ENCODE measurements at regions not wholly inside any gene's neighbourhood (a gene's known extent, or its start where the extent isn't known, plus 50 kb on each side); places are given as distances from the start of the nearest gene placed in this dataset.

- Histone ChIP-seq H3K27ac (ENCODE audit: low read length) (peak overlapping the region; percentile 20), H3K9me3 (replicated peaks; ENCODE audit: control insufficient read depth, low read depth, low read length) (no peaks in the 10 kb centered on the region), H3K4me3 (ENCODE audit: low read length) (no peak overlapping the region), H3K4me1 (ENCODE audit: control insufficient read depth, insufficient read depth, low read length) (peaks cover 16% of the 10 kb centered on the region), H3K36me3 (ENCODE audit: control insufficient read depth, insufficient read depth, low read length) (no peaks in the 10 kb centered on the region), H3K27me3 (ENCODE audit: control insufficient read depth, insufficient read depth, low read length) (no peaks in the 10 kb centered on the region)
- 40% methylated on average over 3 of the region's 8 CpGs for WGBS (ENCODE audit: insufficient coverage)
- DNase-seq, result peak; percentile 60
Observed at GRCh38 chr15:94080416-94080815, 150.9 kb upstream of the MCTP2 start.

DNA sequence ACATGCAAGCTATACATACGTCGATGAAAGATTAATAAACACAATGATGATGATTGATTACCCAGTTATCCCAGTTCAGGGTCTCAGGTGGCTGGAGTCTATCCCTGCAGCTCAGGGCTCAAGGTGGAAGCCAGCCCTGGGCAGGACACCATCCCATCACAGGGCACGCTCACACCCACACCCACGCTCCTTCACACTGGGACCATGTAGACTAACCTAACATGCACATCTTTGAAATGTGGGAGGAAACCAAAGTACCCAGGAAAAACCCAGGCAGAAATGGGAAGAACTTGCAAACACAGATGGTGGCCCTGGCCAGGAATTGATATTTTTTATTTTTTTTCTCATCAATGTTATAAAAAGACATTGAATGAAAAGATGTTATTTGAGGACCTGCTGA, 151.4 kb upstream of the MCTP2 start:
- H3K4me1 ChIP-seq (ENCODE audit: control insufficient read depth, insufficient read depth, low read length), result peaks cover 20% of the 10 kb centered on the region
- no peak for DNase-seq
- H3K36me3 ChIP-seq (ENCODE audit: control insufficient read depth, insufficient read depth, low read length), result no peaks in the 10 kb centered on the region
- WGBS (ENCODE audit: insufficient coverage), result 80% methylated on average over 1 of the region's 4 CpGs
- H3K27ac ChIP-seq (ENCODE audit: low read length), result no peak overlapping the region
- no peaks in the 10 kb centered on the region for H3K27me3 ChIP-seq (ENCODE audit: control insufficient read depth, insufficient read depth, low read length)
- no peak overlapping the region for H3K4me3 ChIP-seq (ENCODE audit: low read length)
- no peaks in the 10 kb centered on the region for H3K9me3 ChIP-seq (replicated peaks; ENCODE audit: control insufficient read depth, low read depth, low read length)

GRCh38 chr15:94079459-94079858, 151.9 kb upstream of the MCTP2 start:
- Histone ChIP-seq H3K4me3 (ENCODE audit: low read length) (no peak overlapping the region), H3K9me3 (replicated peaks; ENCODE audit: control insufficient read depth, low read depth, low read length) (no peaks in the 10 kb centered on the region), H3K36me3 (ENCODE audit: control insufficient read depth, insufficient read depth, low read length) (no peaks in the 10 kb centered on the region), H3K27ac (ENCODE audit: low read length) (no peak overlapping the region), H3K4me1 (ENCODE audit: control insufficient read depth, insufficient read depth, low read length) (peaks cover 22% of the 10 kb centered on the region), H3K27me3 (ENCODE audit: control insufficient read depth, insufficient read depth, low read length) (no peaks in the 10 kb centered on the region)
- 86% methylated on average over 3 of the region's 4 CpGs for WGBS (ENCODE audit: insufficient coverage)
- DNase-seq, result no peak

GRCh38 chr15:94077938-94078337, 153.4 kb upstream of the MCTP2 start:
- no peaks in the 10 kb centered on the region for H3K36me3 ChIP-seq (ENCODE audit: control insufficient read depth, insufficient read depth, low read length)
- DNase-seq, result no peak
- no peak overlapping the region for H3K27ac ChIP-seq (ENCODE audit: low read length)
- no peaks in the 10 kb centered on the region for H3K27me3 ChIP-seq (ENCODE audit: control insufficient read depth, insufficient read depth, low read length)
- H3K9me3 ChIP-seq (replicated peaks; ENCODE audit: control insufficient read depth, low read depth, low read length), result no peaks in the 10 kb centered on the region
- peaks cover 22% of the 10 kb centered on the region for H3K4me1 ChIP-seq (ENCODE audit: control insufficient read depth, insufficient read depth, low read length)
- H3K4me3 ChIP-seq (ENCODE audit: low read length), result no peak overlapping the region
- WGBS (ENCODE audit: insufficient coverage), result 60% methylated on average over 1 of the region's 2 CpGs

GRCh38 chr15:94075349-94075748, 156.0 kb upstream of the MCTP2 start:
- whole genome bisulfite sequencing (ENCODE audit: insufficient coverage), result no CpG with 5 or more reads among the region's 9 CpGs
- DNase-seq, result peak; percentile 98
- H3K4me3 ChIP-seq (ENCODE audit: low read length), result no peak overlapping the region
- no peaks in the 10 kb centered on the region for H3K36me3 ChIP-seq (ENCODE audit: control insufficient read depth, insufficient read depth, low read length)
- peak overlapping the region; percentile 78 for H3K27ac ChIP-seq (ENCODE audit: low read length)
- H3K4me1 ChIP-seq (ENCODE audit: control insufficient read depth, insufficient read depth, low read length), result peaks cover 19% of the 10 kb centered on the region
- no peaks in the 10 kb centered on the region for H3K27me3 ChIP-seq (ENCODE audit: control insufficient read depth, insufficient read depth, low read length)
- no peaks in the 10 kb centered on the region for H3K9me3 ChIP-seq (replicated peaks; ENCODE audit: control insufficient read depth, low read depth, low read length)

DNA sequence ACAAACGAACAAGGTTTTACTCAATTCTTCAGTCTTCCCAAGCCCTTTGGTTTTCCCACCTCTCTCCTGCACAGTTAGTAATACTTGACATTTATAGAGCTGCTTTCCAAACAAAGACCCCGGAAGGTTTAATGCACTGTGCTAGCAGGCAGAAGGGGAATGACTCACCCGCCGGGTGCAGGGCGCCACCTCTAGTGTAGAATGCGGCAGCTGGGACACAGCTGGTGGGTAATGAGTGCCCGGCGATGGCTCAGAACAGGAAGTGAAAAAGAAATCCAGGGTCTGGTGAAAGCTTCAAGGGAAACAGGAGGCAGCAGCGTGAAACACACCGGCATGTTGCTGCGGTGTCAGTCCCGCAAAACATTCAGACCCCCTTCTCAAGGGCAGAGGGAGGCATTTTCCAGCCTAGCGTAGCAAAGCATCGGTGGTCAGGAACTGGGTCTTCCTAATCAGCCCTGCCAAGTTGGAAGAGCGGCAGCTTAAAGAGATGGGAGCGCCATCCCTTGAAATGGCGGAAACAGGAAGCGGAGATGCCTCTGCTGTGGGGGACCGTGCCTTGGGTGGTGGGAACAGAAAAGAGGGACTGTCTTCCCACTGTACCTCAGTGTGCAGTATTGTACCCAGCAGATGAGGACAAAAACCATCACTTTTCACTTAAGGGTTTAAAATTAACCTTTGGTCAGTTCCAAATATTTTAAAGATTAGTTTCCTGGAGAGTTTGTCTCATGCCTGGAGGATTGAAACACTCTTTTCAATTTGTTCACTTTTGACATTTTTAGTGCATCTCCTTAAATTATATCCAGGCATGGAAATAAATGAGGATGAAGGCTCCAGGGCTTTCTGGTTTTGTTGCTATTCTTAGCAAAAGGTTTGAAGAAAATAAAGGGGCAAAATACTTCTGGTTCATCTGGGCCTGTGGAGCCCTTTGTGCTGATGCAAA, 160.7 kb upstream of the MCTP2 start:
- Histone ChIP-seq H3K9me3 (replicated peaks; ENCODE audit: control insufficient read depth, low read depth, low read length) (peaks cover 10% of the 10 kb centered on the region), H3K27me3 (ENCODE audit: control insufficient read depth, insufficient read depth, low read length) (no peaks in the 10 kb centered on the region), H3K4me1 (ENCODE audit: control insufficient read depth, insufficient read depth, low read length) (peaks cover 13% of the 10 kb centered on the region), H3K4me3 (ENCODE audit: low read length) (peak overlapping the region; percentile 14), H3K36me3 (ENCODE audit: control insufficient read depth, insufficient read depth, low read length) (no peaks in the 10 kb centered on the region), H3K27ac (ENCODE audit: low read length) (peak overlapping the region; percentile 43)
- WGBS (ENCODE audit: insufficient coverage), result 37% methylated on average over 14 of the region's 19 CpGs
- DNase-seq, result peak; percentile 78

DNA sequence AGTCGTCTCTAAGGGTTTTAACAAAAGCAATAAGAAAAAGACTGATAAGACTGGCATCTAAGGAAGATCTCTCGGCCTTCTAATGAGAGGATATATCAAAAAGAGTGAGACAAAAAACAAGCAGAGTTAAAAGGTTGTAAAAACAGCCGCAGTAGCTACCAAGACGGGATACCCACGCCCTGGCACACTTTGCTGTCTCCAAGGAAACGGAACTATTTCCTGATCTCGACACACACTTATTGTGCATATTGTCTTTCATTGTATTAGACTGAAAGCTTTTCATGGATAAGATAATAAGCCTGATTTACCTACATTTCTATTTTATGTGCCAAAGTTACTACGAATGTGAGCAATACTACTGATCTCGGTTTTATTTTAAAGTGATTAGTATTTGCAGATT, 161.5 kb upstream of the MCTP2 start:
- Histone ChIP-seq H3K27ac (ENCODE audit: low read length) (no peak overlapping the region), H3K4me3 (ENCODE audit: low read length) (no peak overlapping the region), H3K9me3 (replicated peaks; ENCODE audit: control insufficient read depth, low read depth, low read length) (peaks cover 10% of the 10 kb centered on the region), H3K36me3 (ENCODE audit: control insufficient read depth, insufficient read depth, low read length) (no peaks in the 10 kb centered on the region), H3K27me3 (ENCODE audit: control insufficient read depth, insufficient read depth, low read length) (no peaks in the 10 kb centered on the region), H3K4me1 (ENCODE audit: control insufficient read depth, insufficient read depth, low read length) (peaks cover 6% of the 10 kb centered on the region)
- no CpG with 5 or more reads among the region's 9 CpGs for WGBS (ENCODE audit: insufficient coverage)
- no peak for DNase-seq

- no peak overlapping the region for H3K4me3 ChIP-seq (ENCODE audit: low read length)
- no peak for DNase-seq
- H3K36me3 ChIP-seq (ENCODE audit: control insufficient read depth, insufficient read depth, low read length), result no peaks in the 10 kb centered on the region
- H3K4me1 ChIP-seq (ENCODE audit: control insufficient read depth, insufficient read depth, low read length), result peaks cover 5% of the 10 kb centered on the region
- no CpG with 5 or more reads among the region's 3 CpGs for WGBS (ENCODE audit: insufficient coverage)
- no peaks in the 10 kb centered on the region for H3K27me3 ChIP-seq (ENCODE audit: control insufficient read depth, insufficient read depth, low read length)
- H3K27ac ChIP-seq (ENCODE audit: low read length), result no peak overlapping the region
- peaks cover 10% of the 10 kb centered on the region for H3K9me3 ChIP-seq (replicated peaks; ENCODE audit: control insufficient read depth, low read depth, low read length)
Observed at GRCh38 chr15:94066811-94067210, 164.6 kb upstream of the MCTP2 start.

- Histone ChIP-seq H3K4me3 (ENCODE audit: low read length) (no peak overlapping the region), H3K4me1 (ENCODE audit: control insufficient read depth, insufficient read depth, low read length) (peaks cover 5% of the 10 kb centered on the region), H3K27me3 (ENCODE audit: control insufficient read depth, insufficient read depth, low read length) (no peaks in the 10 kb centered on the region), H3K27ac (ENCODE audit: low read length) (no peak overlapping the region), H3K9me3 (replicated peaks; ENCODE audit: control insufficient read depth, low read depth, low read length) (peaks cover 10% of the 10 kb centered on the region), H3K36me3 (ENCODE audit: control insufficient read depth, insufficient read depth, low read length) (no peaks in the 10 kb centered on the region)
- WGBS (ENCODE audit: insufficient coverage), result no CpG with 5 or more reads among the region's 3 CpGs
- DNase-seq, result no peak
Observed at GRCh38 chr15:94066046-94066445, 165.3 kb upstream of the MCTP2 start.

GRCh38 chr15:94064676-94065313, 166.6 kb upstream of the MCTP2 start:
- Histone ChIP-seq H3K4me1 (ENCODE audit: control insufficient read depth, insufficient read depth, low read length) (no peaks in the 10 kb centered on the region), H3K27ac (ENCODE audit: low read length) (no peak overlapping the region), H3K27me3 (ENCODE audit: control insufficient read depth, insufficient read depth, low read length) (no peaks in the 10 kb centered on the region), H3K36me3 (ENCODE audit: control insufficient read depth, insufficient read depth, low read length) (no peaks in the 10 kb centered on the region), H3K4me3 (ENCODE audit: low read length) (no peak overlapping the region), H3K9me3 (replicated peaks; ENCODE audit: control insufficient read depth, low read depth, low read length) (peaks cover 10% of the 10 kb centered on the region)
- DNase-seq, result no peak
- 100% methylated on average over 1 of the region's 2 CpGs for WGBS (ENCODE audit: insufficient coverage)

Data from muscle of leg (tissue), 3 donors.